NAMALWA (cell line): ENCODE measurements at regions not wholly inside any gene's neighbourhood (a gene's known extent, or its start where the extent isn't known, plus 50 kb on each side); places are given as distances from the start of the nearest gene placed in this dataset.
"Not testable (repeated sequence)": the region's sequence is repeated elsewhere in the genome, so short reads cannot be mapped to it uniquely, and the experiment has no call there.

Experiments used
- DNase-seq: peaks from one replicate; pipeline ENCODE4 v3.0.0-alpha.2; 2015; ENCODE audit warnings: low spot score

GRCh38 chr2:89960570-89960969 is 1269.1 kb downstream of the RPIA start:
- DNase-seq = not testable (repeated sequence)

- DNase-seq = peak; percentile 61
These were observed 1277.1 kb downstream of the RPIA start for GRCh38 chr2:89968567-89968966.

DNA sequence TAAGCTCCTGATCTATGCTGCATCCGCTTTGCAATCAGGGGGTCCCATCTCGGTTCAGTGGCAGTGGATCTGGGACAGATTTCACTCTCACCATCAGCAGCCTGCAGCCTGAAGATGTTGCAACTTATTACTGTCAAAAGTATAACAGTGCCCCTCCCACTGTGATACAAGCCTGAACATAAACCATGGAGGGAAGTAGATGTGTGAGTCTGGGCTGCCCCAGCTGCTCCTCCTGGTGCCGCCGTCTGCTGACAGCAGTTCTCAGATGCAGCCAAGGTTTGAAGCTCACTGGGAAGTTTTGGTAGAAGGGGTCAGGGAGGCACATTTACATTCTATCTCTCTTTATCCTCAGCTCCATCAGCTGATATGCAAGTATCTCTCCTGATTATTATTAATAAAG is 1277.7 kb downstream of the RPIA start:
- DNase-seq = peak; percentile 39

DNA sequence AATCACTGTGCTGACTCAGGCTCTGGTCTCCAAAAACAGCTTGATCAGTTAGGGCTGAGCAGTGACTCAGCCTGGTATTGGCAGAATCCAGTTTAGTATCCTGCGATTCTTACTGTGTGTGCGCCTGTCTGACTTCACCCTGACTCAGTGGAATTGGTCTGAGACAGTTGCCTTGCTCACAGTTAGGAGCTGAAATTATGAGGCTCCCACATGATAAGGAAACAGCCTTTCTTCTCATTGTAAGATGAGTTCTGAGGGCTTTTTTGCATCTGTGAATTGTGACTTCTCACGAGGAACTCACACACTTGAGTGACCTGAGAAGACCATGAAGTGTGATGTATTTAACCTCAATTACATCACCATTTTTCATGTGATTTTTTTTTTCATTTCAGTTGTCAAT is 1282.4 kb downstream of the RPIA start:
- DNase-seq = peak; percentile 5

DNA sequence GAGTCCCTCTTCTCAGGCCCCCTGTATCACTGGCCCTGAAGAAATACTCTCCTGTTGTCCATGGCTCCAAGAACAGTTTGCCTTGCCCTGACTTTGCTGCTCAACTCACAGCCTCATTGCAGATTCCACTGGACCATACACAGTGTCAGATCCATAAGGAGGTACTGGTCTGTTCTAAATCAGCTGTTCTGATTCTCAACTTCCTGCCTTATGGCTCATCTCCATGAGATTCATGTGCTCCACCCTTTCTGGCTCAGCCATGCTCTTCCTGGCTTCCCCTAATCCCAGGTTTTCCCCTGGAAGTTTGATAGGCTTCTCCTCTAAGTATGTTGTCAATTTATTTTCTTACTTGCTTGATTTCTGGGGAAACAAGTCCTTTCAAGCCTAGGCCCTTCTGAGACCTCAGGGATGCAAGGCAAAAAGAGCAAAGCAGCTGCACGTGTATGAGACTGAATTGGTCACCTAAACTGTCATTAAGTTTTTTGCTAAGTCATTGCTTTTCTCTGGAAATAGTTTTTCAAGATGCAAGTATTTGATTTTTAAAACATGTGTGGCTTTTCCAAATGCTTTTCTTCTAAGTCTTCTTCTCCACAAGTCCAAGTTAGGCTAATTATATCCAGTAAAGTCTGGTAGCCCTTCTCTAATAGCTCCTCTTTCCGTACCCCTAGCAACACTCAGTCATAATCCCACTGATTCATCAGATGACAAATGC is 1288.5 kb downstream of the RPIA start:
- not testable (repeated sequence) for DNase-seq

DNA sequence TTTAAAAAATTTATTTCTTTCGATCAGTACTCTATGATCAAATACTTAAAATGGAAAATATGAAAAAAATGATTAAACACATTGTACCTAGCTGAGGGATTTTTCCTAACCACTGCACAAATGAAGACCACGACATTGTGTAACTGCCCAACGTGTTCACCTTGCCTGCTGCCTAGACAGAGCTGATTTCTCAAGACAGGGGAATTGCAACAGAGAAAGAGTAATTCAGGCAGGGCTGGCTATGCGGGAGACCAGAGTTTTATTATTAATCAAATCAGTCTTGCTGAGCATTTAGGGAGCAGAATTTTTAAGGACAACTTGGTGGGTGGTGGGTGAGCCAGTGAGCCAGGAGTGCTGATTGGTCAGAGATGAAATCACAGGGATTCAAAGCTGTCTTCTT is 1290.8 kb downstream of the RPIA start:
- DNase-seq = not testable (repeated sequence)

DNA sequence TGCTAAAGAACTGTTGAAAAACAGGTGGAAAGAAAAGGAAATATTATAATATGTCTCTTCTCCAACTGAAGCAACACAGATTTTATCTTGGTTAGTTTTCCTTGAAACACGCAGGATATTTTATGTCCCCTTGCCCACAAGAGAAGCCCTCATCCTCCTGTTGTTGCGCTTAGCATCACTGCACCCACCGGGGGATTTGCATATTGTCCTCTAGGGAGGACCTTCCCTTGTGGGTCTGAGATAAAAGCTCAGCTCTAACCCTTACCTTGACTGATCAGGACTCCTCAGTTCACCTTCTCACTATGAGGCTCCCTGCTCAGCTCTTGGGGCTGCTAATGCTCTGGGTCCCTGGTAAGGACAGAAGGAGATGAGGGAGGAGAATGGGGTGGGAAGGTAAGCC is 1294.2 kb downstream of the RPIA start:
- not testable (repeated sequence) for DNase-seq

- DNase-seq = not testable (repeated sequence)
These were observed 1295.1 kb downstream of the RPIA start for GRCh38 chr2:89986532-89986931.

GRCh38 chr2:89996779-89997178 is 1305.3 kb downstream of the RPIA start:
- DNase-seq = not testable (repeated sequence)

DNA sequence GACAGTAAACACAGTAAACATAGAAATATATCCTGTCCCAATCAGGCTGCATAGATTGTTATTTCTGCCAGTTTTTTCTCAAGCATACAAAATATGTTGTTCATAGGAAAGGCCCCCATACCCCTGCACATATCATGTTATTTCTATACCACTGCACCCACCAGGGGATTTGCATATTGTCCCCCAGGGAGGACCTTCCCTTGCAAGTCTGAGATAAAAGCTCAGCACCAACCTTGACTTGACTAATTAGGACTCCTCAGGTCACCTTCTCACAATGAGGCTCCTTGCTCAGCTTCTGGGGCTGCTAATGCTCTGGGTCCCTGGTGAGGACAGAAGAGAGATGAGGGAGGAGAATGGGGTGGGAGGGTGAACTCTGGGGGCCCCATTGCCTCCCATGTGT is 1313.1 kb downstream of the RPIA start:
- DNase-seq = peak; percentile 36

DNA sequence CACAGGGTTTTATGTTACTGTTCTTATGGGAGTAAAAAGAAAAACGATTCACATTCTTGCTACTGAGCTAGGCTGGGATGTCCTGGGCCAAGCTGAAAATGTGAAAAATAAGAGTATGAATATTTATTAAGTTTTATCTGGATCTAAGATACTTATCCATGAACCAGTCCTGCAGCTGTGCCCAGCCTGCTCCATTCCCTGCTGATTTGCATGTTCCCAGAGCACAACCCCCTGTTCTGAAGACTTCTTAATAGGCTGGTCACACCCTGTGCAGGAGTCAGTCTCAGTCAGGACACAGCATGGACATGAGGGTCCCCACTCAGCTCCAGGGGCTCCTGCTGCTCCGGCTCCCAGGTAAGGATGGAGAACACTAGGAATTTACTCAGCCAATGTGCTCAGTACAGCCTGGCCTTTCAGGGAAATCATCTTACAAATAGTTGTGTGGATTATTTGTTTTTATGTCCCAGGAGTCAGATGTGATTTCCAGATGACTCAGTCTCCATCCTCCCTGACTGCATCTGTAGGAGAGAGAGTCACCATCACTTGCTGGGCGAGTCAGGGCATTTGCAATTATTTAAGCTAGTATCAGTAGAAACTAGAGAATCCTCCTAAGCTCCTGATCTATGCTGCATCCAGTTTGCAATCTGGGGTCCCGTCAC is 1319.1 kb downstream of the RPIA start:
- DNase-seq = not testable (repeated sequence)

- not testable (repeated sequence) for DNase-seq
These were observed 1319.6 kb downstream of the RPIA start for GRCh38 chr2:90011101-90011443.

DNA sequence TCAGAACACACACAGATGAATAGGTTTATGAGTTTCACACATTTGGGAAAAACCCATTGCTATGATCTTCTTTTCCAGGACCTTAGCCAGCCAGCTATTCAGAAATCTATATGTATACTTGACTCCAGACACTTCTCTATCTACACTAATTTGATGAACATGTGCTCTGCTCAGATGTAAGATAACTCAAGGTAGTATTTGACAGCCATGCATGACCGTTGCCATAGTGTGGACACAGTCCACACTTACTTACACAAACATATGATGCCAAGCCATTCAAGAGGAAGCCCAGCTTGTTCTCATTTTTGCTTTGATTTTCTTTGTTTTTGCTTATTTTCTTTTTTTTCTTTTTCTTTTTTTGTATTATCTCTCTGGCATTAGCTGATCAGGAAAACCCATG is 1328.4 kb downstream of the RPIA start:
- not testable (repeated sequence) for DNase-seq

GRCh38 chr2:90021234-90021633 is 1329.8 kb downstream of the RPIA start:
- DNase-seq = not testable (repeated sequence)

GRCh38 chr2:90027231-90027643 is 1335.8 kb downstream of the RPIA start:
- DNase-seq = peak; percentile 14

DNA sequence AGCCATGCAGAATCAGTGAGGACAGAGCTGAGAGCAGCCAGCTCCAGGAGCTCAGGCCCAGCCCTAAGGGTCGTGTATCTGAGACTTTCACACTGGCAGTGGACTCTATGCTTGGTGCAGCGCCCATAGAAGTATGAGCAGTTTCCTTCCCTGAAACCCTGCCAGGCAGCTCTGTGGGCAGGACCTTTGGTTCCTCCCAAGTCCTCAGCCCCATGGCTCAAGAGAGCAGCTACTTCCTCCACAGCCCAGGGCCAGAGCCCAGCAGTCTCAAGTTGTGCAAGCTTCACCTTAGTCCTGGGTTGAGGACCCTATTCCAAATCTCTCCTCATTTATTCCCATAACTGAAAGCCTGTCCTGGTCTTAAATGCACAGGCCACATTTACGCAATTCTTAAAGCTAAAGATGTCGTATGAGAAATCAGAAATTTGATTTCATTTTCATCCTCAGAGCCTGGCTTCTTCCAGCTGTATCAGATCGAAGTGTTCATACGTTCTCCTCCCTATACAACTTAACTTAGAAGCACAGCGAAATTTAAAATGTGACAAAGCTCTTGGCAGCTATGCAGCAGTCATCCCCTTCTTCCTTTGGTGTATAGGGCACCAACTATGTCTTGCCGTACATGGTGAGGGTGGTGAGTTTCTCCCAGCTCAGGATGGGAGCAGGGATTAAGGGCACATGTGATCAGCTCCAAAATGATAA is 1337.1 kb downstream of the RPIA start:
- DNase-seq = peak; percentile 53

DNA sequence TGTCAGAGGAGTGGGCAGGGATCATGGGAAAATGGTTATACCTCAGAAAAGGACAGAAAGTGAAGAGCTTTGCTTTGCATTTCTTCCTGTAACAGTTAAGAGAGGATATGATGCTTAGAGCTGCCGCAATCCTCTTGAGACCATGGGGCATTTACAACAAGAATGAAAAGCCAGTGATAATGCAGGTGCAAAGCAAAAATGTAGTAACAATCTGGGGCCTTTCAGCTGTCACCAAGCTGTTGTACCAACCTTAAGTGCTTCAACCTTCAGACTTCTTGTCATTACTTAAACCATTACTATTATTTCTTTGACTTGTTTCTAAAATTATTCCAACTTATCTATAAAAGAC is 1337.6 kb downstream of the RPIA start:
- DNase-seq = peak; percentile 77

- DNase-seq = not testable (repeated sequence)
These were observed 1340.8 kb downstream of the RPIA start for GRCh38 chr2:90032269-90032668.

GRCh38 chr2:90036335-90036734 is 1344.9 kb downstream of the RPIA start:
- DNase-seq = peak; percentile 50

DNA sequence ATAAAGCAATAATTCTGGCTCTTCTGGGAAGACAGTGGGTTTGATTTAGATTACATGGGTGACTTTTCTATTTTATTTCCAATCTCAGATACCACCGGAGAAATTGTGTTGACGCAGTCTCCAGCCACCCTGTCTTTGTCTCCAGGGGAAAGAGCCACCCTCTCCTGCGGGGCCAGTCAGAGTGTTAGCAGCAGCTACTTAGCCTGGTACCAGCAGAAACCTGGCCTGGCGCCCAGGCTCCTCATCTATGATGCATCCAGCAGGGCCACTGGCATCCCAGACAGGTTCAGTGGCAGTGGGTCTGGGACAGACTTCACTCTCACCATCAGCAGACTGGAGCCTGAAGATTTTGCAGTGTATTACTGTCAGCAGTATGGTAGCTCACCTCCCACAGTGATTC is 1347.6 kb downstream of the RPIA start:
- not testable (repeated sequence) for DNase-seq

DNA sequence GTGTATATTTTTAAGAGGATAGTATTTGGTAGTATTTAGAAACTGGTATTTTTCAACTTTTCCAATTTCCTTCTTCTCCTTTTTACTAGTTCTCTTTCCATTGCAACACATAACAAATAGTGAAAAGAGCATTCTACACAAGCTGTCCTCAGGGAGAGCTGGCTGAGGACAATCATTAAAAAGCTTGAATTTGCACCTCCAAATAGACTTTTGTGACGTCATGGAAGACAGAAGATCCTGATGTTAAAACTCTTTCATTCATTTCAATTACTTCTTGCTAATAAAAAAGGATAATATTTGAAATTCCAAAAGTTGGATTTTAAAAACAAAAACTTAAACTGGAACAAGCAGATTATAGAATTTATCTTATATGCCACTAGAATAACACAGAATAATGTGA is 1356.3 kb downstream of the RPIA start:
- not testable (repeated sequence) for DNase-seq

DNA sequence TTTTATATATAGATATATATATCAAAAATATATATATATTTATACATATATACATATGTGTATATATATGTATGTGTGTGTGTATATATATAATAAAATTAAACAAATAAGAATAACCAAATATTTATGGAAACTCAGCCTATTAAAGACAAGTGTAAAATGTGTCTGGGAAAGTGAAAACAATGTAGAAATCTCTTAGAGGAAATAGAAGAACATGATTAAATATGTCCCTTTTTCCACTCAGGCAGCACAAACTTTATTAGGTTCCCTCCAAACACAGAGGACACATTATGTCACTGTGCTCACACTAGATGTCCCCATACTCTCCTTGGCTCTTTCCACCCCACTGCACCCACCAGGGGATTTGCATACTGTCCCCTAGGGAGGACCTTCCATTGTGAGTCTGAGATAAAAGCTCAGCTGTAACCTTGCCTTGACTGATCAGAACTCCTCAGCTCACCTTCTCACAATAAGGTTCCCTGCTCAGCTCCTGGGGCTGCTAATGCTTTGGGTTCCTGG is 1360.7 kb downstream of the RPIA start:
- peak; percentile 50 for DNase-seq
